Urothelium cell line (cell line): ENCODE measurements at regions not wholly inside any gene's neighbourhood (a gene's known extent, or its start where the extent isn't known, plus 50 kb on each side); places are given as distances from the start of the nearest gene placed in this dataset.

Experiments
- DNase-seq: peaks from one replicate; pipeline ENCODE4 v3.0.0; 2011; ENCODE audit warnings: low spot score, mixed read lengths
- FAIRE-seq: peaks from 2 replicates; lab custom pipeline; 2011; peaks lifted over from hg19 to GRCh38; lab: Jason Lieb, UNC

DNA sequence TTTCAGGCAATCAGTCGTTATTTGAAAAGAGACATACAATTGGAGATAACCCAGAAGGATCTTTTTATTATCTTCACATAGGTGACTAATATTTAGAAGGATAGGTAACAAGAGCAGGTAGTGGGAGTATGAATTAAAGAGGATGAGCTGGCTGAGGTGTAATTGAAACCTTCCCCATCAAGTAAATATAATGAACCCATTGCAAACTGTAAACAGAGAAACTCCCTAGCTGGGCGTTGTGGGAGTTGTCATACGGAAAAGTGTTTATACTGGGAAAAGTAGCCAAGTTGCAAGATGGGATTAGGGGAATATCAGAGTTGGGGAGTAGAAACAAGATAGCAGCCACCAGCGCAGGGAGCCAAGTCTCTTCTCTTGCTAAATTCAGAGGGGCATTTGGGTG, 448.4 kb downstream of the COG6 start:
- FAIRE-seq (no peak), DNase-seq (no peak)

DNA sequence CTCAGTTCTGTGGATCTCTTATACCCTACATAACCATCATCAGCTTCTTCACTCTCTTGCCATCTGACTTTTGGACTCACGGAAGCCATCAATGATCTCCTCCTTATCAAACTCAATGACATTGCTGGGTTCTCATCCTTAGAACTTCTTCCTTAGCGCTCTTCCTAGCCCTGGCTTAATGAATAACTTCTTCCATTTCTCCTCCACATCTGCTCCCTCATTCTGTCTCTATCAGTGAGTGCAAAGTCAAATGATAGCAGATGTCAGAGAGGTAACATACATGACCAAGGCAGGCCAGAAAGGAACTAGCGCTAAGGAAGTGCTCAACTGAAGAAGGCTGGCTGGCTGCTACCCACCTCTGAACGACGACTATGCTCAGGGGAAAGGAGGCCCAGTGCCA, 449.8 kb downstream of the COG6 start:
- DNase-seq (no peak), FAIRE-seq (no peak)

DNA sequence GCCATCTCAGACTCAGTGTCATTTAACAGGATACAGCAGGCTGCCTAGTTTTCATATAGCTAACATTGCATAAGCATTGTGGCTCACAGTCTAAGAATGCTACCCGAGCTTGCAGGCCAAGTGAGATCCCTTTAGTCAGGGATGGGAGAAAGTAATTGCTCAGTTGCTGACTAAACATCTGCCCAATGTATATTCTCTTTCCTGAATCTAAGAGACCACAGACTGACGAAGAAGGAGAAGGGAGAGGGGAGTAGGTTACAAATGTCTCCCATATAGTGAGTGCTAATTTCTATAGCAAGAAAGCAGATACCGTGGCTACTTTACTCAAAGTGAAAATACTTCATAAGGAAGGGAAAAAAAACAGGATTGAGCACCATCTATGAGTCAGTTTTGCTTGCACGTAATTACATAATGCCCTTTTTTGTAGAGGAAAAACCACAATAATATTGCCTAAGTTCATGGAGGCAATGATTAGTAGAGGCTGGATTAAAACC, 453.9 kb downstream of the COG6 start:
- DNase-seq (peak; percentile 35), FAIRE-seq (no peak)

DNA sequence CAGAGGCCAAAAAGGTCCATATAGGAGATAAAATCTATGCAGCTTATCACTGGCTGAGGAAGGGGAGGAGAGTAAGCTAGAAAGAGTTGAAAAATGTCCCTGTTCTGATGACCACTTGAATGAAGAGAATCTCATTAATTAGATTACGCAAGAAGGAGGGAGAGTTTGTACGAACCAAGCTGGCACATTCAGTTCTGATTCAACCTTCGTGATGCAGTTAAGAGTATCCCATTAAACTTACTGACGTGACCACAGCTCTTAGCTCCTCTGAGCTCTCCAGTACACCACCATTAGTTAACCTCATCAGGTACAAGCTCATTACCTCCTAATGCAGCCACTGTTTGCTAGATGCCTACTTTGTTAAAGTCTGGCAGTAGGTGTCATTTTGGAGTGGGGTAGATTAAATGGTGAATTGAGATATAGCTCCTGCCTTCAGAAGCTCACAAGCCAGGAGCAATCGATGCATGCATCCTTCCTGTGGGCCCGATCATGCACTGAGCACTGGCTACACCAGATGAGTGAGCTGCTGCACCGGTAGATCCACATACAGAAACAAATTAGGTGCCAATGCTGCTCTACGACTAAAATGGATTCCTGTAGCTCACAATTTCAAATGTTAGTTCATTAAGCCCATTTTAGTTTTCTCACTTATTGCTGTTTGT, 458.3 kb downstream of the COG6 start:
- no peak for FAIRE-seq
- no peak for DNase-seq

DNA sequence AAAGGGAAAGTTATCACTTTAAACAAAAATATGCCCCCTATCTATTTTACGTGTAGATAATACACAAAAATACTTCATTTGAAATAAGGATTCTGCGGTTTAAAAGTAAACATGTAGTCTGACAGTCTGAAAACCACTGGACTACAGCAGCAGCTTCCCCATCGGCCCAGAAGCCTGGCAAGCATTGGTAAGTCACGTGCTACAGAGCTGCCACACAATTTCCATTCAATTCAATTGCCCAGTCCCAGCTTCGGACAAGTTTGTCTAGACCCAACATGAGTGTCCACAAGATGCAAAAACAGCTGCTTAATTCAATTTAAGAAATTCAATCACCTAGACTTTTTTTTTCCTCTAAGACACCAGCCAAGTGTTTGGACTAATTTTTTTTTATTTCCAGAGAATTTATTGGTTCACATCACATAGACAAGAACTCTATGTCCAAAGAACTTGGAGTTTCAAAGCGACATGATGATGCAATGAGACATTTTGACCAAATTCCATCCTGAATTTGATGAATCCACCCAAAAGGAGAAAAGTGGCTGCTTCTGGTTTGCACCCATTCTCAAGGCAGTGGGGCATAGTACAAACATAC, 458.9 kb downstream of the COG6 start:
- no peak for FAIRE-seq
- DNase-seq = no peak

DNA sequence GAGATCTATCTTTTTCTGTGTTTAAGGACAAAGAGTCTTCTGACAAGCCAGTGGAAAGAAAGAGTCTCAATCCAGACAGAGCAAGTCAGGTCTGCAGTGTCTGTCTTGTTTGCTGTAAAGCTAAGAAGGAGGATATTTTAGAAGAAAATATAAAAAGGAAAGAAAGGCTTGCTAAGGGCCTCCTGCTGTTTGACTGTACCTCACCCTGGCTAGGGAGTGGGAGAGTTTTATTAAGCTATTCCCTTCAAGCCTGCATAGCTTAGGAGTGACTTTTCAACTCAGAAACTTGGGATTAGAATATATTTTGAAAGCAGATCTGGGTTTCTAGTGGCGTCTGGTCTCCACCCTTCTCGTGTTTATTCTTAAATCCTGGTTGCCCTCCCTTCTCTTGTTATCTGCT, 460.0 kb downstream of the COG6 start:
- FAIRE-seq = no peak

DNA sequence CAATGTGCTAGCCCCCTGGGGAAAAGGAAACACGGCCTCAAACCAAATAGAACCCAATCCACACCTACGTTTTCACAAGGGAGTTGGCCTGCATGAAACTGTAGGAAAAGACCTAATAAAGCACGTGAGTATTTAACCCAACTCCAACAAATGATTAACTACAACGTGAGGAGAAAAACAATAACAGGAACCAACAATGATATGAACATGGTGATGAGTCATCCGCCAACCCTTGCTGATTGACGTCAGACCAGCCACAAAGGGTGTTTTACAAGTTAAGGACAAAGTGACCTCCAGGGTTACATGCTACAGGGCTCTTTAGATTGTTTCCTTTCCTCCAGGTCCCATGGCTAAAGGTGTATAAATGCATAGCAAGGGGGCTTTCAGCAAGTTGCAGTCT, 460.5 kb downstream of the COG6 start:
- FAIRE-seq (no peak), DNase-seq (peak; percentile 54)

More for the DNA sequence above, 460.0 kb downstream of the COG6 start:
- no peak for DNase-seq

DNA sequence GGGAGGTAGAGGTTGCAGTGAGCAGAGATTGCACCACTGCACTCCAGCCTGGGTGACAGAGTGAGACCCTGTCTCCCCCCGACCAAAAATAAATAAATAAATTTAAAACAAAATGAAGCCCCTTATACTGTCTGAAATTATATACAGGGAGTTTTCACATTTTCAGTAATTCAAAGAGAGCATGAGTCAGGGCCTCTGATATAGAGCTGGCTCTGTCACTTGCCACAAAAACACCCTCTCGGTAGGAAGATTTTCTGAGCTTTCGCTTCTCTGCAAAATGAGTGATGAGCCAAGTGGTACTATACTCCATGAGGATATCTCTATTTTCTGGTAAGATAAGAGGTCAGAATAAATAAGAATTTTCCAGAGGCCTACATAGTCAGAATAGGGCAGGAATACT, 462.9 kb downstream of the COG6 start:
- DNase-seq = no peak
- no peak for FAIRE-seq

DNA sequence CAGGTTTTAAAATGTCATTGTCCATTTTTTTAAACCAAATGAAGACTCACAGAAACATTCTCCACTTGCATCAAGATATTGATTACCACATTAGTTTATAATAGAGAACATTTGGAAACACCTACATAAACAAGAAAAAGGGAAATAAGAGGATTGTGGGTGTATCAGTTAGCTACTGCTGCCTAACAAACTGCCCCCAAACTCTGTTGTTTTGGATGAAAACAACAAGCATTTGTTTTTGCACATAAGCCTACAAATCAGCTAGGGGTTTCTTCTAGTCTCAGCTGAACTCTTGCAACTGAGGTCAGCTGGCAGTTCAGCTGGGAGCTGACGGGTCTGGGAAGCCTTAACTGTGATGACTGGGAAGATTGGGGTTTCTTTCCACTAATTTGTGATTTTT, 464.4 kb downstream of the COG6 start:
- DNase-seq = no peak
- no peak for FAIRE-seq

DNA sequence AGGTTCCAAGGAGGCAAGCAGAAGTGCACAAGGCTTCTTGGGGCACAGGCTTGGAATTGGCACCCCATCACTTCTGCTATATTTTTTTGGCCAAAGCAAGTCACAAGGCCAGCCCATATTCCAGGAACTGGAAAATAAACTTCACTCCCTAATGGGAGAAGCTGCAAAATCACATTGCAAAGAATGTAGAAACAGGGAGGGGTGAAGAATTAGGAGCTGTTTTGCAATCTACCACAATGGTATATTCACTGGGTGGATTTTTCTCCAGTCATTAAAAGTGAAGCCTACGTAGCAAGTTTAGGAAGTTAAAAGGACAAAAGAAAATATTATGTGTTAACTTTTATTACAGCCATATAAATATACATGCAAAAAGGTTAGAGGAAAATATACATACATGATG, 464.8 kb downstream of the COG6 start:
- no peak for DNase-seq
- FAIRE-seq = no peak

DNA sequence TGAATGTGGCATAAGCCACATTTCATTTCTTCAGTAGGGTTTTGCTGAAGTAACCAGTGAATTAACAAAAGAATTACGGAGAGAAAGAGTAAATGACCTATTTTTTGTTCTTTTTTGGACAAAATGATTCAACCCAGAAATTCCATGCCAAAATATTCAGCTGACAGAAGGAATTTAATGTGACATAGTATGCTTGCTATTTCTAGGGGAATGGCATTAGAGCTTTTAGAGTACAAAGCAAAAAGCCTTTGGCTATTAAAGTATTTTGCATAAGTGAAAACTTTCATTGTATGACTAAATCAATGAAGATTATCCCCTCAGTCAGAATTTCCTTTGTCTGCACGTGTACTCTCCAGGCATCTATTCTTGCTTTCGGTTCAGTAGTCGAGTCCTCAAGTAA, 465.3 kb downstream of the COG6 start:
- FAIRE-seq (no peak), DNase-seq (no peak)

DNA sequence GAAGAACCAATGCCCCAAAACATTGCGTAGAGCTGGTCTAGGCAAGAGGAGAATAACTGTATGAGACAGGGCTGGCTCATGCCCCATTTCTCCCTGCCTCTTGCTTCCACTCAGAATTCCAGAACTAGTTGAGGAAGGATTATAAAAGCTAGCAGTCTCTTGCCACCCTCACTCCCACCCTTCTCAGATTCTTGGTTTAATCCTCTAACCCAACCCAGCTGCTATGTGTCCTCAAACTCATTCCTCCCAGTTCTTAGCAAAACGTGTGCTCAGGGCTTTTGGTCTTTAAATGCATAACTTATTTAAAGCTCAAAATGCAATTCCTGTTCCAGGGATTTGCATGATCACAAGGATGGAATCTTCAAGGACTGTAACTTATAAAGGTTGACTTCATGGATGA, 466.3 kb downstream of the COG6 start:
- FAIRE-seq (no peak), DNase-seq (no peak)

DNA sequence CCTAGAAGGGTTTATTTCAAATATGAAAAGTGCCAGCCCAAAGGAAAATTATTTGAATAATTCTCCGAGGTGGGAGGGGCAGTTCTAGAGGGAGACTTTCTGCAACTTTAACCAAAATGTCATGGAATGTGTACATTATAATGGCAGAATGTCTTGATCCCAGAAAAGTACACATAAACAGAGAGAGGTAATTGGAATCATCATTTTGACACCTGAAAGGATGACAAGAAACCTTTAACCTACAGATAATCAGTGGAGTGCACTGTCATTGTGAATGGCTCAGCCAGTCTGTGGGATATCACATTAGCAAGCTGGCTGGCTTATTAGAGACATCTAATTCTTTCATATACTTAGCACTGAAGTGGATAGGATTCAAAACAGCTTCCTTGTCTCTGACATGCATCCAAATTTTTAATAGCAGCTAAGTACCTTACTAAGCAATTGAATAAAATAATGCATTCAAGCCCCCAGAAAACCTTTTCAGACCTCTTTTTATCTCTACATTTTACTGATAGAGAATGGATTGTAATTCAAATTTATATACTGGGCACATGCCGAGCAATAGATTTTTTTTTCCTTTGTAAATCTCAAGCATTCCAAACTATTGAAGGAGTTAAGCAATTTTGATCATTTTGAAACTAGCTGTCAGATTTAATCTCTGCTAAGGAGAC, 468.6 kb downstream of the COG6 start:
- DNase-seq (no peak), FAIRE-seq (no peak)

DNA sequence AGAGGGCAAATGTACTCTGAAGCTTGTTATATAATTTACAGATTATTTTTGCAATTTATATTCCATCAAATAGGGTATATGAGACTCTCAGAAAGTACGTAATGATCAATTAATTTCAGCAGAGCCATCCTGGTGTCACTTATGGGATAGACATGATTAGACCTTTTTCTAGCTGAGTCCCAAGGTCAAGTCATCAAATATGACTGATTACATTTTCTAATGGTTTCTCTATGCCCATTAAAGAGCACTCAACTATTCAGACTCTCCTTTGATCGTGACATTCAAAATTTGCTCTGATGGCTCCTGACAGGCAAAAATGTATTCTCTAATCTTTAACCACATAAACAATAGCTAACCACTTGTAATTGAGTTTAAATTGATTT, 469.2 kb downstream of the COG6 start:
- no peak for DNase-seq
- no peak for FAIRE-seq

DNA sequence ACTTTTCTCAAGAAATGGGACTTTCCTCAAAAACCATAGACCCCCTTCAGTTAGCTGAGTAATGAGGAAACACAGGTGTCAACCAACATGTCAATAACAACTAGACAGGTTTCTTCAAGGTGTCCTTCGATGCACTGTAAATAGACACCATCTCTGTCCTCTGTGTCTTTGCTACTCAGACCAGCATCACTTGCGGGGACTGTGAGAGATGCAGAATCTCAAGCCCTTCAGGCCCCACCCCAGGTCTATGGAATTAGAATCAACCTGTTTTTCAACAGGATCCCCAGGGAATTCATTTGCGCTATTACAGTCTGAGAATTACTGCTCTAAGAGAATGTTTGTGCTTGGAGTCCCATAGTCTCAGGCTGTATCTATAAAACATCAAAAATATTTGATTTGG, 469.9 kb downstream of the COG6 start:
- DNase-seq = no peak
- FAIRE-seq = no peak

DNA sequence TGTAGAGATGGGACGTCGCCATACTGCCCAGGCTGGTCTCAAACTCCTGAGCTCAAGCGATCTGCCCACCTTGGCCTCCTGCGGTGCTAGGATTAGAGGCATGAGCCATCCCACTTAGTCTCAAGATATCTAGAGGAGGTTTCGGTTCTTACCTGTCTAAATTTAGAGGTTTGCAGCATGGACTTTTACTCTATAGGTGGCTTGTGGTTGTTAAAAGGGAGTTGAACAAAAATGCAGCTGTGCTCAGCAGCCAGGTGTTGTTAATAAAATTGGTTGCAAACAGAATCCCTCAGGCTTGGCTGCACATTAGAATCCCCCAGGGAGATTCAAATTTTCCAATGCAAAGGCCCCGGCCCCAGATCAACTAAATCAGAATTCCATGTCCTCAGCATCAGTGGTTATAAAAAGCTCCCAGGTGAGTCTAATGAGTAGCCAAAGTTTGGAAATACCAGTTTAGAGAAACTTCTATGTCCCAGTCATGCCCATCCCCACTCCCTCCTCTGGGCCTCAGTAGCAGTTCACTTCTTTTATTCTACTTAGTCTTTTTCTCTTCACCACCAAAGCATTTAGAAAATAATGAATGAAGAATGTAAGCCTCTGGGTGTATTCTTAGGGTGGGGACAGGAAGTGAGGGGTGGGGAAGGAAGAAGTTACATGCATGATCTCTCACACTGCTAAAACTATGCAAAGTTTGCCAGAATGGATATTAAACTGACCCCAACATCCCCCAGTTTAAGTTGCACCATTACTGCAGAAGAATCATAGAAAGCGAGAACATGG, 471.0 kb downstream of the COG6 start:
- DNase-seq (no peak), FAIRE-seq (no peak)

DNA sequence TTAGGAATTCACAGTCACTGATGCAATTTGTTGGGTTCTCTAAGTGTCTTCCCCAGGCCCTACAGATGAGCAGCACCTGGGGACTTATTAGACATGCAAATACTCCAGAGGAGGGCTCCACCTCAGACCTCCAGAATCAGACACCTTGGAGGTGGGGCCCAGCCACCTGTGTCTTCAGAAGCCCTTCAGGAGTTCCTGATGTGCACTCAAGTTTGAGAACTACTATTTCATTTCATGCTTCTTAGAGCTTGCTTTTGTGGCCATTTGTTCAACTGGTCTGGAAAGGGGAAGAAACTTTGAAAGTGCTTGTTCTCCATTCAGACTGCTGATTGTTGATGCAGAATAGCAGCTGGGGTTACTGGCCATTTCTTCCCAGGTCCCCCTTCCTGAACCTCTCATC, 472.0 kb downstream of the COG6 start:
- DNase-seq (no peak), FAIRE-seq (no peak)

DNA sequence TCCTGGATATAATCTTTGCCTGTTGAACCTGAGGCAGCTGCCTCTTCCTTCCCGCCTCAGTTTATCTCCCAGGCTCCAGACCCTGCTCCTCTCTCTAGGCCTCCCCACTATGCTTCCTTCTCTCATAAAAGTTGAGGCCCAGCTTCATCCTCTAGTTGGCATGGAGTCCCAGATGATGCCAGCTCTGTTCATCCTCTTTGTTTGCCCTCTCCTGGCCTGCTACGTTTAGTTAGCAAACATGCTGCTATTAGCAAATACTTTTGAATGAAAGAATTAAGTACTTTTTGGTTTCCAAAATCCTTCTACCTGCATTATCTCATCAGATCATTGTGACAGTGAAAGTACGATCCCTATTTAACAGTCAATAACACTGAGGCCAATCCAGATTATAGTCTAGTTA, 472.5 kb downstream of the COG6 start:
- DNase-seq (no peak), FAIRE-seq (no peak)

DNA sequence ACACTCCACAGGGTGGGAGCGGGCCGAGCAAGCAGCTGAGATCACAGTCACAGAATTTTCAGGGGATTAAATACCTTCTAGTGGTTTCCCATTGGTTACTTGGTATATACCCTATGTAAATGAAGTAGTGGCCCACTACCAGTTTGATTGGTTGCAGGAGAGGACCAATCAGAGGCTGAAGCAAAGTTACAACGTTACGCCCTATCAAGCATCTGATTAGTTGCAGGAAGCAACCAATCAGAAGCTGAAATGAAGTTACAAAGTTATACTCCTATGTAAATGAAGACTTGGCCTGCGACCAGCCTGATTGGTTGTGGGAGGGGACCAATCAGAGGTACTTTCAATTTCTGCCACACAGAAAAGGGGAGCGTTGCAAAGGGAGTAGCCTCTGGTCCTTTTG, 474.0 kb downstream of the COG6 start:
- no peak for DNase-seq
- no peak for FAIRE-seq

DNA sequence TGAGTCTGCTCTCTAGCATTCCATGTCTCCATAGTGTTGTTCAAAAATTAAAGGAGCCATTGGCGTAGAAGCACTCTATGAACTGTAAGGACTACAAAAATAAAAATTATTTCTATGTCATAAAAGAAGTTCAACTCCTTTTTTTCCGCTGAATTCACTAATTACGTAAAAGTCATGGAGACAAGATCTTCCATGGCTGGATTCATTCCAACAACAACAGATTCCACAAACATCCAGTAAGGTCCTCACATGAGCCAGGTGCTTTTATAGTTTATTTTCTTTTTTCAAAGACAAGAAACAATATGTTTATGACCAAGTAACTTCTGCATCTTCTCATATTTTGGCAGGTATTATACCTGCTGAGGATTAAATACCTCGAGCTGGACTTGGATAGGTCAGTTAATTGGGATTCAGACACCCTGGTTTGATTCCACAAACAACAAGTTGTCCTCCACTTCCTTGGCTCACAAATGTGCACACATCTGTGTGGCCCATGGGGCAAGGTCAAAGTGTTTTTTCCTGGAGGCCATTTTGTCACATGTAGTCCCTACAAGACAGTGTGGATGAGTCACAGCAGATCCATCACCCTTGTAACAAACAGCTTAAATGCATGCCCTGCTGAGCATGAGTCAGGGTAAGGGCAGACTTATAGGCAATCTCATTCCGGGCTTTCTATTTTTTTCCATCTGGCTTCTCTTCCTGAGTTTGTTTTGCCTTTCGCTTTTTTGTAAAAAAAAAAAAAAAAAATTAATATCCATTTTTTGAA, 475.6 kb downstream of the COG6 start:
- DNase-seq (peak; percentile 31), FAIRE-seq (no peak)

DNA sequence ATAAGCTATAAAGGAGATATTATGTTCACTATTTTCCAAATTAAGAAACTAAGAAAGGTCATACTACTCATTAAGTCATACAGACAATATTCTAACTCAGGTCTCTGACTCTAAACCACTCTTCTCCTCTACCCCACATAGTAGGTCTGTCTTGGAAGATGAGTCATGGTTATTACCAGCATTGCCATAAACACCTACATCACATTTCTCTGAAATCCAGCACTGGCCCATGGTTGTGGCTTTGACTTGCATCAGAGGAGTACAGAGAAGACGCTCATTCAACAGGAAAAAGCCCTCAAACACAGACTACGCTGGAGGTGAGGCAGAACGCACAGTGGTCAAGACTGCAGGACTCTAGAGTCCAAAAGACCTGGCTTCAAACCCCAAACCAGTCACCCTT, 476.8 kb downstream of the COG6 start:
- no peak for DNase-seq
- FAIRE-seq = no peak
